Tibial nerve (tissue), 3 donors: ENCODE measurements at regions not wholly inside any gene's neighbourhood (a gene's known extent, or its start where the extent isn't known, plus 50 kb on each side); places are given as distances from the start of the nearest gene placed in this dataset.

Source experiments
- CTCF ChIP-seq, 5 experiments: fragments of 200-600 bp in 3 of 5; fragments of 450-650 bp in 2 of 5; sonication (generic) in 3 of 5; IDR thresholded peaks; one replicate each; pipeline ENCODE4 v1.5.1; 2016 to 2019; ENCODE audit warnings: antibody characterized with exemption in 5 of 5, mild to moderate bottlenecking in 3 of 5, moderate library complexity in 2 of 5
- POLR2A ChIP-seq, 2 donors: fragments of 450-650 bp; IDR thresholded peaks; one replicate each; pipeline ENCODE4 v1.6.1; 2017; ENCODE audit warnings: antibody characterized with exemption in 2 of 2, mild to moderate bottlenecking in 2 of 2, moderate library complexity in 2 of 2

- TF ChIP-seq CTCF (IDR thresholded peaks at IDR 0.05) (no peak), POLR2A (IDR thresholded peaks at IDR 0.05) (no peak)
Observed at GRCh38 chr17:72039490-72039889, 81.3 kb upstream of the SOX9 start.
